ENCODE measurements at regions not wholly inside any gene's neighbourhood (a gene's known extent, or its start where the extent isn't known, plus 50 kb on each side); places are given as distances from the start of the nearest gene placed in this dataset.

DNA sequence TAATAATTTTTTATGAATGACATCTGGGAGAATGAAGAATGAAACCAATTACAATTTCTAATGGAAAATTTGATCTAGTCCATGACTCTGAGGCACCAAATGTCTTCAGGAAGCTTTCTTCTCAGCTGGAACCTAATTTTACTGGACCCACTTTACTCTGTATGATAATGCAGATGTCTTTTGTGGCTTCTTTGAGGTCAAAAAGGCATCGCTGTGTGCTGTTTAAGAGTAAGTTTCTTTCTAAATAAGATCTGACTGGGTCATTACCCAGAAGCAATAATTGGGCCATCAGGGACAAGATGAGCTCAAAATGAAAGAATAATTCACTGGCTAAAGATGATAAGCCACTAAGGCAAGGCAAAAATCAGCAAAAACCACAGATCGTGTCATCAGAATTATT, 633.4 kb downstream of the PSAT1 start:
- no peaks in the 10 kb centered on the region for H3K36me3 ChIP-seq (ENCODE audit: control insufficient read depth, insufficient read depth, low read length)
- no peaks in the 10 kb centered on the region for H3K27me3 ChIP-seq (replicated peaks; ENCODE audit: control insufficient read depth, insufficient read depth, low read length, poor library complexity, severe bottlenecking)
- no peaks in the 10 kb centered on the region for H3K9me3 ChIP-seq (ENCODE audit: control insufficient read depth, low read length)
- H3K4me1 ChIP-seq (ENCODE audit: control insufficient read depth, insufficient read depth, low read length, poor library complexity, severe bottlenecking): no peaks in the 10 kb centered on the region
- no peak for DNase-seq
- no peak overlapping the region for H3K27ac ChIP-seq (ENCODE audit: insufficient read depth, low read length, poor library complexity, severe bottlenecking)
- no peak overlapping the region for H3K4me3 ChIP-seq (ENCODE audit: insufficient read depth, low read depth, low read length, poor library complexity, severe bottlenecking)

DNA sequence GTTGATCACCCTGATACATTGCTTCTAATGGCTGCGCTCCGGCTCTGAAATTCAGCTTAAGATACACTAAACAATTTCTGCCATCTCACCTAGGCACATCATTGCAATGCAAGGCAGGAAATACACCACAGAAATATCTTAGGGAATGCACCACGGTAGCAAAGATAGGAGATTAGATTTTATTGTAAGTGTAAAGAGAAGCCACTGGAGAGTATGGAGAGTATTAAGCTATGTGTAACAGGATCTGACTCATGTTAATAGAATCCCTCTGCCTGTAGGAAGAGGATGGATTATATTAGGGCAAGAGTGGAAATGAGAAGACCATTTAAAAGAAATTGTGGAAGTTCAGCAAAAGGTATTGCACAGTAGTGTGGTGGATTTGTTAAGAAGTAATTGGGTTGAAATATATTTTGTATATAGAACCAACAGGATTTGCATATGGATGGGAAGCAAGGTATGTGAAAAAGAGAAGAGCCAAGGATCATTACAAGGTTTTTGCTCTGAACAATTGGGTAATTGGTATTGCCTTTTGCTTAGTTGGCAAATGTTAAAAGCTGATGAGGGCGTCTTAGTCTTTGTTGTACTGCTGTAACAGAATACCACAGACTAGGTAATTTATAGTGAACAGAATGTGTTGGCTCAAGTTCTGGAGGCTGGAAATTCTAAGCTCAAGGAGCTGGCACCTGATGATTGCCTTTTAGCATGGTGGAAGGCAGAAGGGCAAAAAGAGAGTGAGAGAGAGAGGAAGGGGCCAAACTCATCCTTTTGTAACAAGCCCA, 636.1 kb downstream of the PSAT1 start:
- no peaks in the 10 kb centered on the region for H3K4me1 ChIP-seq (ENCODE audit: control insufficient read depth, insufficient read depth, low read length, poor library complexity, severe bottlenecking)
- H3K27ac ChIP-seq (ENCODE audit: insufficient read depth, low read length, poor library complexity, severe bottlenecking): no peak overlapping the region

DNA sequence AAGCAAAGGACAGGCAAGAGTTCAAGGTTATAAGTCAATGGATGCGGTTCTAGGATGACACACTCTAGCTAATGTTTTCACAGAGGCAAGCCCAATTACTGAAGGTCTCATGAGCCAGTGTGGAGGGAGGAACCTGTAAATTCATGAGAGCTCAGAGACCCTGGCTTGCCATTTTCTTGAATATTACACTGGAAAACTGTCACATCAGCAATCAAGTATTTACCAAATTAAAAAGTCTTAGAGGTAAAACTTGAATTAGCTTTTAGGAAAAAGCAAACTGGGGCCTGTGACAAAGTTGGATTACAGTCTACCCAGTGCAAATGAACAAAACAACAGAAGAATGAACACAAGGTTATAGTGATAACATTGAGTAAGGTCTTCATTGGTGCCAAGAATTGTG, 636.9 kb upstream of the TLE4 start:
- Histone ChIP-seq H3K27ac (ENCODE audit: insufficient read depth, low read length, poor library complexity, severe bottlenecking) (no peak overlapping the region), H3K4me3 (ENCODE audit: insufficient read depth, low read depth, low read length, poor library complexity, severe bottlenecking) (no peak overlapping the region), H3K27me3 (replicated peaks; ENCODE audit: control insufficient read depth, insufficient read depth, low read length, poor library complexity, severe bottlenecking) (no peaks in the 10 kb centered on the region), H3K36me3 (ENCODE audit: control insufficient read depth, insufficient read depth, low read length) (no peaks in the 10 kb centered on the region), H3K9me3 (ENCODE audit: control insufficient read depth, low read length) (no peaks in the 10 kb centered on the region), H3K4me1 (ENCODE audit: control insufficient read depth, insufficient read depth, low read length, poor library complexity, severe bottlenecking) (no peaks in the 10 kb centered on the region)
- DNase-seq: no peak

More for the DNA sequence above, 636.1 kb downstream of the PSAT1 start:
- H3K9me3 ChIP-seq (ENCODE audit: control insufficient read depth, low read length): no peaks in the 10 kb centered on the region
- no peak overlapping the region for H3K4me3 ChIP-seq (ENCODE audit: insufficient read depth, low read depth, low read length, poor library complexity, severe bottlenecking)
- no peaks in the 10 kb centered on the region for H3K27me3 ChIP-seq (replicated peaks; ENCODE audit: control insufficient read depth, insufficient read depth, low read length, poor library complexity, severe bottlenecking)
- no peaks in the 10 kb centered on the region for H3K36me3 ChIP-seq (ENCODE audit: control insufficient read depth, insufficient read depth, low read length)
- no peak for DNase-seq

DNA sequence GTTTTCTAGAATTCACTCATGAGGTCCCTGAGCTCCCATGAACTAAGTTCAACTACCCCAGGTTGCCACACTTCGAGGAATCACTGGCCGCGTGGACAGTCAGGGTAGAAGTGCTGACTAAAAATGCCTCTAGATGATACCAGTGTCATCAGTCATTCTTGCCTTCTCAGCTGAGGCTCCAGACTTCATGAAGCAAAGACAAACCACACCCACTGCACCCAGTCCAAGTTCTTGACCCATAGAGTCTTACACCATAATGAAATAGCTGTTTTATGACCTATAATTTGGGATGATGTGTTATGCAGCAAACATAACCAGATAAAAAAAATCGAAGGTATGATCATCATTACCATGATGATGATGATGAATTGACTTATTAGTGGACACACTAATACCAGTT, 632.9 kb upstream of the TLE4 start:
- Histone ChIP-seq H3K27ac (ENCODE audit: insufficient read depth, low read length, poor library complexity, severe bottlenecking) (no peak overlapping the region), H3K4me3 (ENCODE audit: insufficient read depth, low read depth, low read length, poor library complexity, severe bottlenecking) (no peak overlapping the region), H3K36me3 (ENCODE audit: control insufficient read depth, insufficient read depth, low read length) (no peaks in the 10 kb centered on the region), H3K4me1 (ENCODE audit: control insufficient read depth, insufficient read depth, low read length, poor library complexity, severe bottlenecking) (no peaks in the 10 kb centered on the region), H3K9me3 (ENCODE audit: control insufficient read depth, low read length) (no peaks in the 10 kb centered on the region), H3K27me3 (replicated peaks; ENCODE audit: control insufficient read depth, insufficient read depth, low read length, poor library complexity, severe bottlenecking) (no peaks in the 10 kb centered on the region)
- no peak for DNase-seq

DNA sequence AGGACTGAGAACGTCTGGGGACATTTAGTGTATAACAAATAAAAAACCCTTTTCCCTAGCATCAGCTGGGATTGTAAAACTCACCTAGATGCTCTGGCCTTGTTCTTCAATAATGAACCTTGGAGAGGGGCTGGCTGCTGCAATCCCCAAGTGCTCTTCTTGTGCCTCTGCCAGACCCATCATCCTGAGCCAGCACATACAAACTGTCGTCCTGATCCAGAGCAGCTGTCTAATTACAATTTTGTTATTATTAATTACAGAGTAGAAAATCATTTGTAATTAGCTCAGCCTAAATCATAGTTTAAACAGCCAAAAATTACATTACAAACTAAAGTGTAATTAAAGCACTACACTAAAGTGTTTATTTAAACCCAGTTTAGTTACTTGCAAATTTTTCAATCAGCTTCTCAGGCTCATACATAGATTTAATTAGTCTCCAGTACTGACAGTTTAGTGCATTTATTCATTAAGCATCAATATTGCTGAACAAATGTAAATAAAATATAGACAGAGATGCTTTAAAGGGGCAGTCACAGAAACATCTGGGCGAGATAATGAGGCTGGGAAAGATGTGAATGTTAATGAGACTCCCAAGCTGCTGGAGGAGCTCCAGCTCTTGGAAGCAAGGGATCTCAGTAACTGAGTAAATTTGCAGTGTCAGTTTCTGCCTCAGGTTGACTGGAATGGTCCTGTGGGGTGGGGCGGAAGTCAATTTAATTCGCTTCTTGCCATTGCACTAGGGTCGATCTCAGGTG, 632.3 kb upstream of the TLE4 start:
- no peaks in the 10 kb centered on the region for H3K36me3 ChIP-seq (ENCODE audit: control insufficient read depth, insufficient read depth, low read length)

DNA sequence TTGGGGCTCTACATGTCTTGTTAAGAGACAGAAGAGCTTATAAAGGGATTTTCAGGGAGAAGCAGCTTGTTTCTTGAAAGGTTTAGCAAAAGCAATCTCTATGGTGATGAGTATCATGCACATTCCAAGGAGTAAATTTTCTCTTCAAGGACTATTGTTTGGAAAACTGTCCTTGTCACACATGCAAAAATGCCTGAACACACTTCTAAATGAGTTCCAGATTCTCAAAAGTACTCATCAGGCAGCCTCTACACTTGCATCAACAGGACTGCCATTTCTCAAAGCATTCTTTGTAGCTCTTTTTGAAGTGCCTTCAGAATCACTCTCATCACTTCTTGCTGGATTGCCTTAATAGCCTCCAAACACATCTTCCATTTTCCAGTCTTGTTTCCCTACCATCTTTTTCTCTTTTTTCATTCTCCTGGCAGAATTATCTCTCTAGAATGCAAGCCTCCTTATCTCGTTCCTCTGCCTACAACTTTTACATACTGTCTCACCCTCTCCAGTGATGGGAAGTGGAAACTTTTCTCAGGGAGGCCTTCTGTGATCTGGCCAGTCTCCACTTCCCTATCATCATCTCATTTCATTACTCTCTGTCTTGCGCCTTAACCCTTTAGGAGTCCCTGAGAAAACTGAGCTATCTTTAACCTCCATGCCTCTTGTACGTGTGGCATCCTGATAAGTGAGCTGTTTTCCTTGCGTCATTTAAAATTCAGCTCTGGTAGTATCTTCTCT, 631.5 kb upstream of the TLE4 start:
- Histone ChIP-seq H3K4me1 (ENCODE audit: control insufficient read depth, insufficient read depth, low read length, poor library complexity, severe bottlenecking) (no peaks in the 10 kb centered on the region), H3K27ac (ENCODE audit: insufficient read depth, low read length, poor library complexity, severe bottlenecking) (no peak overlapping the region), H3K36me3 (ENCODE audit: control insufficient read depth, insufficient read depth, low read length) (no peaks in the 10 kb centered on the region), H3K4me3 (ENCODE audit: insufficient read depth, low read depth, low read length, poor library complexity, severe bottlenecking) (no peak overlapping the region), H3K9me3 (ENCODE audit: control insufficient read depth, low read length) (no peaks in the 10 kb centered on the region), H3K27me3 (replicated peaks; ENCODE audit: control insufficient read depth, insufficient read depth, low read length, poor library complexity, severe bottlenecking) (no peaks in the 10 kb centered on the region)
- no peak for DNase-seq

More for the DNA sequence above, 632.3 kb upstream of the TLE4 start:
- no peak overlapping the region for H3K27ac ChIP-seq (ENCODE audit: insufficient read depth, low read length, poor library complexity, severe bottlenecking)
- no peak overlapping the region for H3K4me3 ChIP-seq (ENCODE audit: insufficient read depth, low read depth, low read length, poor library complexity, severe bottlenecking)
- no peak for DNase-seq
- no peaks in the 10 kb centered on the region for H3K4me1 ChIP-seq (ENCODE audit: control insufficient read depth, insufficient read depth, low read length, poor library complexity, severe bottlenecking)
- no peaks in the 10 kb centered on the region for H3K27me3 ChIP-seq (replicated peaks; ENCODE audit: control insufficient read depth, insufficient read depth, low read length, poor library complexity, severe bottlenecking)
- H3K9me3 ChIP-seq (ENCODE audit: control insufficient read depth, low read length): no peaks in the 10 kb centered on the region

DNA sequence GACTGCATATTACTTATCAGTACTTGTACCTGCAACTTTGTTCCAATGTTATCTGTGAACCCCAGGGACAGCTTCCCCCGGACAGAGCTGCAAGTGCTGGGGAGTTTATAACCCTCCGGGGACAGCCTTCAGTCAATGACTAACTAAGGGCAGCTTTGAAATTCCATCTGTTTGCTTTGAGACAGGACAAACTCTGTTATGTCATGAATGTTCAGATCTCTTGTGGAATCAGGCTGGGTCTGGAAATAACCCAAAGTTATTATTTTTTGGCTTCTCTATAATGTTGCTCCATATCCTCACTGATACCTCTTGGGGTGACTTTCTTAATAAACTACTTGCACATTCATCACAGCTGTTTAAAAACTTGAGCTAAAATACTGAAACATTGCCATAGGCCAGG, 617.5 kb upstream of the TLE4 start:
- H3K27ac ChIP-seq (ENCODE audit: insufficient read depth, low read length, poor library complexity, severe bottlenecking): no peak overlapping the region
- H3K9me3 ChIP-seq (ENCODE audit: control insufficient read depth, low read length): no peaks in the 10 kb centered on the region
- H3K27me3 ChIP-seq (replicated peaks; ENCODE audit: control insufficient read depth, insufficient read depth, low read length, poor library complexity, severe bottlenecking): no peaks in the 10 kb centered on the region
- no peaks in the 10 kb centered on the region for H3K4me1 ChIP-seq (ENCODE audit: control insufficient read depth, insufficient read depth, low read length, poor library complexity, severe bottlenecking)
- no peaks in the 10 kb centered on the region for H3K36me3 ChIP-seq (ENCODE audit: control insufficient read depth, insufficient read depth, low read length)
- H3K4me3 ChIP-seq (ENCODE audit: insufficient read depth, low read depth, low read length, poor library complexity, severe bottlenecking): no peak overlapping the region
- DNase-seq: no peak

DNA sequence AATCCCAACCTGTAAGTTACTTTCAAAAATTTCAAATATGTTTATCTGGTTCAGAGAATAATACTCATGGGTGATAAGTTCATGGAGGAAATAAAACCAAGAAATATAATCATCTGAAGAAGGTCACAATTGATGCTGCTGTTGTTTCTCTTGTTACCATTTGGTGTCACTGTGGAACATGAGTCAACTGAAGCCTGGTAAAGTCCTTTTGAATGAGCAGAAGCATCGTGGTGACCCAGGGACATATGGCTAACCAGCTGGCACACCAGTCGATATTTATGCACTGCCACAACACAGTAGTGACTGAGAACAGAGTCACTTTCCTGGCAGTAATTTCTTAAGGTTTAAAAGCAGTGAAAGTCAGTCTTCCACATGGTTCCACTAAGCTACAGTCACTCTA, 612.9 kb upstream of the TLE4 start:
- Histone ChIP-seq H3K27ac (ENCODE audit: insufficient read depth, low read length, poor library complexity, severe bottlenecking) (no peak overlapping the region), H3K27me3 (replicated peaks; ENCODE audit: control insufficient read depth, insufficient read depth, low read length, poor library complexity, severe bottlenecking) (no peaks in the 10 kb centered on the region), H3K4me1 (ENCODE audit: control insufficient read depth, insufficient read depth, low read length, poor library complexity, severe bottlenecking) (no peaks in the 10 kb centered on the region), H3K36me3 (ENCODE audit: control insufficient read depth, insufficient read depth, low read length) (no peaks in the 10 kb centered on the region), H3K4me3 (ENCODE audit: insufficient read depth, low read depth, low read length, poor library complexity, severe bottlenecking) (no peak overlapping the region), H3K9me3 (ENCODE audit: control insufficient read depth, low read length) (no peaks in the 10 kb centered on the region)
- DNase-seq: no peak

DNA sequence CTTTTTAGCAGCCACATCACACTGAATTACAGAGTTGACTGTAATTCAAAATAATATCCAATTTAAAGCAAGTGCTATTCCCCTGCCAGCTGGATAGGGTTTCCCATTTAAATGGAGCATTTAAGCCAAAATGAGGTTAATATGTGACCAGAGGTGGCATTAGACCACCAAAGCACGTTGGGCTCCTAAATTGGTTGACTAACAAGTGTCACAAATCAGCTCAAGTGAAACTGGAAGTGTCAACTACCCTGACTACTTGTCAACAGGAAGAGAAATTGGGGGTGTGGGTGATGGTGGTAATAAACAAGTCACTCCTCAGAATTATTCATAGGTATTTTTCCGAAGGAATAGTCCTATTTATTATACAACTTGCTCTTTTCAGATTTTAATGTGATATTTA, 609.6 kb upstream of the TLE4 start:
- Histone ChIP-seq H3K27me3 (replicated peaks; ENCODE audit: control insufficient read depth, insufficient read depth, low read length, poor library complexity, severe bottlenecking) (no peaks in the 10 kb centered on the region), H3K4me3 (ENCODE audit: insufficient read depth, low read depth, low read length, poor library complexity, severe bottlenecking) (no peak overlapping the region), H3K36me3 (ENCODE audit: control insufficient read depth, insufficient read depth, low read length) (no peaks in the 10 kb centered on the region), H3K4me1 (ENCODE audit: control insufficient read depth, insufficient read depth, low read length, poor library complexity, severe bottlenecking) (no peaks in the 10 kb centered on the region), H3K27ac (ENCODE audit: insufficient read depth, low read length, poor library complexity, severe bottlenecking) (no peak overlapping the region), H3K9me3 (ENCODE audit: control insufficient read depth, low read length) (no peaks in the 10 kb centered on the region)
- no peak for DNase-seq

DNA sequence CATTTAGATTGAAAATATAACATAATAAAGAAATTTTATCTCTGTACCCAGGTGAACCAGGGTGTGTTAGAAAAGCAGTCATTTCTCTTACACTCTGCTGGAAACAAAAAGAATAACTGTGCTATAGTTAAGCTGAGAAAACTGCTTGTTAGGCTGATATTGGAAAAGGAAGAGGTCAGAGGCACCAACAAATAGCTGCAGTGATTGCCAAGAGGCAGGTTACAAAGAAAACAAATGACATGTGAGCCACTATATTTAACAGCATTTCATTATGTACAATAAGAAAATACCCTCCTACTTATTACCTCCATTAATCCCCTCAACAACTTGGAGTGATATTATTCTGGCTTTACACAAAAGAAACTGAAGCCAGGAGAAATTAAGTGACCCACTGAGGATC, 607.9 kb upstream of the TLE4 start:
- no peaks in the 10 kb centered on the region for H3K9me3 ChIP-seq (ENCODE audit: control insufficient read depth, low read length)
- no peaks in the 10 kb centered on the region for H3K36me3 ChIP-seq (ENCODE audit: control insufficient read depth, insufficient read depth, low read length)
- no peak overlapping the region for H3K27ac ChIP-seq (ENCODE audit: insufficient read depth, low read length, poor library complexity, severe bottlenecking)
- no peaks in the 10 kb centered on the region for H3K4me1 ChIP-seq (ENCODE audit: control insufficient read depth, insufficient read depth, low read length, poor library complexity, severe bottlenecking)
- no peak for DNase-seq
- H3K4me3 ChIP-seq (ENCODE audit: insufficient read depth, low read depth, low read length, poor library complexity, severe bottlenecking): no peak overlapping the region
- no peaks in the 10 kb centered on the region for H3K27me3 ChIP-seq (replicated peaks; ENCODE audit: control insufficient read depth, insufficient read depth, low read length, poor library complexity, severe bottlenecking)
